PC-3 (cell line): ENCODE measurements at regions not wholly inside any gene's neighbourhood (a gene's known extent, or its start where the extent isn't known, plus 50 kb on each side); places are given as distances from the start of the nearest gene placed in this dataset.

Experiments
- ATAC-seq: fragments of 200-7000 bp; cut with Tn5 transposase; 2 replicates; pipeline ENCODE4 v1.9.1; 2020; ENCODE audit warnings: mild to moderate bottlenecking, moderate library complexity
- BruUV-seq: library from RNA; stranded (reverse); fragments of 400-500 nt; replicated peaks from 2 replicates; lab custom pipeline; 2021; lab: Mats Ljungman, UMichigan
- CTCF ChIA-PET: fragments of 300-600 bp; sonication (Branson Sonifier 250); formaldehyde crosslinking; loops from one replicate; lab custom pipeline; 2022; ENCODE audit warnings: antibody characterized with exemption; lab: Charles Lee
- POLR2A ChIA-PET: fragments of 300-600 bp; sonication (Branson Sonifier 250); formaldehyde crosslinking; loops from one replicate; lab custom pipeline; 2022; ENCODE audit warnings: antibody characterized with exemption; ENCODE audit not compliant: unreplicated experiment; lab: Charles Lee
- DNase-seq: peaks from one replicate; pipeline ENCODE4 v3.0.0-alpha.2; 2015
- H2AFZ ChIP-seq: fragments of 300-600 bp; sonication (generic); 2 replicates; pipeline ENCODE4 v1.6.0; 2016; ENCODE audit warnings: antibody characterized with exemption, low read length
- H3F3A ChIP-seq: fragments of 300-600 bp; sonication (generic); one replicate; pipeline ENCODE4 v1.6.0; 2017; ENCODE audit warnings: antibody characterized with exemption, low read length, control low read depth, mild to moderate bottlenecking; ENCODE audit not compliant: unreplicated experiment
- H3K27ac ChIP-seq: fragments of 300-600 bp; sonication (generic); 2 replicates; pipeline ENCODE4 v1.5.1; 2016; ENCODE audit warnings: mild to moderate bottlenecking, low read length
- H3K27me3 ChIP-seq: fragments of 300-600 bp; sonication (generic); 2 replicates; pipeline ENCODE4 v1.6.1; 2016; ENCODE audit warnings: low read length, mixed read lengths
- H3K36me3 ChIP-seq: fragments of 300-600 bp; sonication (generic); 2 replicates; pipeline ENCODE4 v1.6.1; 2016; ENCODE audit warnings: low read depth, mixed run types, low read length, mixed read lengths
- H3K4me1 ChIP-seq: fragments of 300-600 bp; sonication (generic); 2 replicates; pipeline ENCODE4 v1.5.1; 2016; ENCODE audit warnings: low read length; ENCODE audit not compliant: insufficient read depth
- H3K4me2 ChIP-seq: fragments of 300-600 bp; sonication (generic); 2 replicates; pipeline ENCODE4 v1.6.0; 2016; ENCODE audit warnings: low read length
- H3K4me3 ChIP-seq: fragments of 300-600 bp; sonication (generic); 2 replicates; pipeline ENCODE4 v1.5.1; 2016; ENCODE audit warnings: mild to moderate bottlenecking, low read length, mixed read lengths
- H3K79me2 ChIP-seq: fragments of 300-600 bp; sonication (generic); 2 replicates; pipeline ENCODE4 v1.6.1; 2017; ENCODE audit warnings: low read length, mixed read lengths
- H3K9ac ChIP-seq: fragments of 300-600 bp; sonication (generic); 2 replicates; pipeline ENCODE4 v1.6.0; 2016; ENCODE audit warnings: mild to moderate bottlenecking, low read length
- H3K9me2 ChIP-seq: fragments of 300-600 bp; sonication (generic); replicated peaks from 2 replicates; pipeline ENCODE4 v1.6.1; 2016; ENCODE audit warnings: mixed run types, low read length, mixed read lengths
- H3K9me3 ChIP-seq: fragments of 300-600 bp; sonication (generic); 2 replicates; pipeline ENCODE4 v1.6.1; 2016; ENCODE audit warnings: low read length, mixed read lengths
- H4K20me1 ChIP-seq: fragments of 300-600 bp; sonication (generic); 2 replicates; pipeline ENCODE4 v1.6.1; 2016; ENCODE audit warnings: low read length, mixed read lengths
- CTCF ChIP-seq: fragments of 300-600 bp; sonication (generic); conservative IDR thresholded peaks from 2 replicates; pipeline ENCODE4 v1.5.1; 2017; ENCODE audit warnings: antibody characterized with exemption, low read depth, mild to moderate bottlenecking, low read length
- EZH2 ChIP-seq: fragments of 300-600 bp; sonication (generic); IDR thresholded peaks from one replicate; pipeline ENCODE4 v1.6.1; 2017; ENCODE audit warnings: antibody characterized with exemption, mild to moderate bottlenecking, low read length; ENCODE audit not compliant: unreplicated experiment
- EZH2phosphoT487 ChIP-seq: fragments of 300-600 bp; sonication (generic); IDR thresholded peaks from 2 replicates; pipeline ENCODE4 v1.6.1; 2018; ENCODE audit warnings: mild to moderate bottlenecking, antibody characterized with exemption, low read length, borderline replicate concordance
- intact Hi-C: fragments of 100-400 bp; cut with micrococcal nuclease; formaldehyde crosslinking; loops from 2 replicates; pipeline ENCODE4 v1.9.0; 2023

DNA sequence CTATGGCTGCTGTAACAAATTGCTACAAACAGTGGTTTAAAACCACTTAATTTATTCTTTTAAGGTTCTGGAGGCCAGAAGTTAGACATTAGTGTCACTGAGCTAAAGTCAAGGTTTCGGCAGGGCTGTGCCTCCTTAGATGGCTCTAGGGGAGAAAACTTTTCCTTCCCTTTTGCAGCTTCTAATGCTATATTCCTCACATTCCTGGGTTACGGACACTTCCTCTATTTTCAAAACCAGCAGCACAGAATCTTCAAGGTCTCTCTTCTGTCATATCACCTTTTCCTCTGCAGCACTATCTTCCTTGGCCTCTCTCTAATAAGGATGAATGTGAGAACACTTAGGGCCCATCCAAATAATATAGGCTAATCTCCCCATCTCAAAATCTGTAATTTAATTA is 87.0 kb downstream of the C11orf87 start:
- DNase-seq, result no peak
- H3K27me3 ChIP-seq, result peaks cover 18% of the 10 kb centered on the region; the same call in 1 of the 2 replicates
- CTCF ChIA-PET, result no interaction called here
- no peak overlapping the region for H3K4me3 ChIP-seq
- no TSS peak for BruUV-seq
- intact Hi-C loops, result no loop called here
- no peaks in the 10 kb centered on the region for H3K36me3 ChIP-seq
- H3F3A ChIP-seq, result no peaks in the 10 kb centered on the region
- H4K20me1 ChIP-seq, result no peaks in the 10 kb centered on the region
- no peak overlapping the region for H2AFZ ChIP-seq
- TF ChIP-seq EZH2phosphoT487, result no peak
- no peak for TF ChIP-seq CTCF
- no peak for TF ChIP-seq EZH2
- H3K9me2 ChIP-seq, result no peaks in the 10 kb centered on the region
- H3K9me3 ChIP-seq, result no peaks in the 10 kb centered on the region
- no peaks in the 10 kb centered on the region for H3K4me1 ChIP-seq
- no peak for ATAC-seq
- no peak overlapping the region for H3K9ac ChIP-seq
- POLR2A ChIA-PET, result no interaction called here
- no peaks in the 10 kb centered on the region for H3K79me2 ChIP-seq
- H3K4me2 ChIP-seq, result no peak overlapping the region
- H3K27ac ChIP-seq, result no peak overlapping the region

DNA sequence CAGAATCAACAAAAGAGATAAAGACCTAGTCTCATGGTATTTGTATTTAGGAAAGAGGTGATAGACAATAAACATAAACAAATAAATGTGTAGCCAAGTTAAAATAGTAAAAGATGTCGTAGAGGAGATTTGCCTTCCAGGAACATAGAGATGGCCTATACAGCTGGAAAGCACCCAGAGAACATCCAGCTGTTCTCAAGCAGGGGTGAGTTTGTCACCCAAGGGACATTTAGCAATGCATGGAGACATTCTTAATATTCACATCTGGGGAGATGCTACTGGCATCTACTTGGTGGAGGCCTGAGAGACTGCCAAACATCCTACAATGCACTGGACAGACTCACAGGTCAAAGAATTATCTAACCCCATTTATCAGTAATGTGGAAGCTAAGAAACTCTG is 88.3 kb downstream of the C11orf87 start:
- Histone ChIP-seq H3K79me2 (no peaks in the 10 kb centered on the region), H3F3A (no peaks in the 10 kb centered on the region), H3K9me2 (no peaks in the 10 kb centered on the region), H2AFZ (no peak overlapping the region), H4K20me1 (no peaks in the 10 kb centered on the region), H3K27ac (no peak overlapping the region), H3K9ac (no peak overlapping the region), H3K36me3 (no peaks in the 10 kb centered on the region), H3K27me3 (peaks cover 18% of the 10 kb centered on the region; the same call in 1 of the 2 replicates), H3K4me2 (no peak overlapping the region), H3K4me1 (no peaks in the 10 kb centered on the region), H3K9me3 (no peaks in the 10 kb centered on the region), H3K4me3 (no peak overlapping the region)
- intact Hi-C loops, result no loop called here
- no TSS peak for BruUV-seq
- DNase-seq (no peak), ATAC-seq (no peak)
- ChIA-PET POLR2A (interaction anchor here (0.6 kb wide), 1 partner anchor 69 kb away, joined by 5 read pairs; no protein-coding TSS in a partner anchor), CTCF (no interaction called here)
- TF ChIP-seq CTCF, result no peak

DNA sequence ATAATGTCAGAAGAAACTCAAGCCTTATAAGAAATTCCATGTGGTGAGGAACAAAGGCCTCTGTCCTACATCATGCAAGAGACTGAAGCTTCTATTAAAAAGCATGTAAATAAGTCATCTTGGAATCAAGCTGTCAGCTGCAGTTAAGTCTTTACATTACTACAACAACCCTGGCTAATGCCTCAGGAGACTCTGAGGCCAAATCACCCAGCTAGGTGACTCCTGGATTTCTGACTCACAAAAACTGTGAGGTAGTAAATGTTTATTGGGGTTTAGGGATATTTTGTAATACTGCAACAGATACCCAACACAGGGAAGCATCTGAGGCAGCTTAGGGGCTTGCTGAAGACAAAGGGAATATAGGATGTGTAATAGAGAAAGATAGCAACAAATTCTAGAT is 89.6 kb downstream of the C11orf87 start:
- Histone ChIP-seq H2AFZ (no peak overlapping the region), H3K27ac (no peak overlapping the region), H3K9me3 (no peaks in the 10 kb centered on the region), H3K79me2 (no peaks in the 10 kb centered on the region), H3F3A (no peaks in the 10 kb centered on the region), H3K4me2 (no peak overlapping the region), H3K27me3 (peaks cover 19% of the 10 kb centered on the region; the same call in 1 of the 2 replicates), H3K9me2 (no peaks in the 10 kb centered on the region), H3K4me1 (no peaks in the 10 kb centered on the region), H3K36me3 (no peaks in the 10 kb centered on the region), H4K20me1 (no peaks in the 10 kb centered on the region), H3K4me3 (no peak overlapping the region), H3K9ac (no peak overlapping the region)
- intact Hi-C loops, result no loop called here
- ChIA-PET CTCF (no interaction called here), POLR2A (no interaction called here)
- TF ChIP-seq CTCF (no peak), EZH2phosphoT487 (no peak), EZH2 (no peak)
- BruUV-seq, result no TSS peak
- ATAC-seq (no peak), DNase-seq (no peak)
